OCI-LY3 (cell line): ENCODE measurements at regions not wholly inside any gene's neighbourhood (a gene's known extent, or its start where the extent isn't known, plus 50 kb on each side); places are given as distances from the start of the nearest gene placed in this dataset.

Experiments
- EZH2phosphoT487 ChIP-seq: fragments of 200-600 bp; shearing (Covaris generic); IDR thresholded peaks from 2 replicates; pipeline ENCODE4 v1.6.1; 2018; ENCODE audit warnings: antibody characterized with exemption, mixed run types, low read depth
- TF ChIP-seq, protein P1 (sequence below): fragments of 200-600, 300-600 bp; sonication (generic); IDR thresholded peaks from 2 replicates; pipeline ENCODE4 v1.5.1; 2014; ENCODE audit warnings: antibody characterized with exemption, low read length, low read depth

GRCh38 chr11:80669620-80670019 lies 1228.8 kb upstream of the TENM4 start:
- TF ChIP-seq, protein P1, sequence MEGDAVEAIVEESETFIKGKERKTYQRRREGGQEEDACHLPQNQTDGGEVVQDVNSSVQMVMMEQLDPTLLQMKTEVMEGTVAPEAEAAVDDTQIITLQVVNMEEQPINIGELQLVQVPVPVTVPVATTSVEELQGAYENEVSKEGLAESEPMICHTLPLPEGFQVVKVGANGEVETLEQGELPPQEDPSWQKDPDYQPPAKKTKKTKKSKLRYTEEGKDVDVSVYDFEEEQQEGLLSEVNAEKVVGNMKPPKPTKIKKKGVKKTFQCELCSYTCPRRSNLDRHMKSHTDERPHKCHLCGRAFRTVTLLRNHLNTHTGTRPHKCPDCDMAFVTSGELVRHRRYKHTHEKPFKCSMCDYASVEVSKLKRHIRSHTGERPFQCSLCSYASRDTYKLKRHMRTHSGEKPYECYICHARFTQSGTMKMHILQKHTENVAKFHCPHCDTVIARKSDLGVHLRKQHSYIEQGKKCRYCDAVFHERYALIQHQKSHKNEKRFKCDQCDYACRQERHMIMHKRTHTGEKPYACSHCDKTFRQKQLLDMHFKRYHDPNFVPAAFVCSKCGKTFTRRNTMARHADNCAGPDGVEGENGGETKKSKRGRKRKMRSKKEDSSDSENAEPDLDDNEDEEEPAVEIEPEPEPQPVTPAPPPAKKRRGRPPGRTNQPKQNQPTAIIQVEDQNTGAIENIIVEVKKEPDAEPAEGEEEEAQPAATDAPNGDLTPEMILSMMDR, result no peak
- no peak for TF ChIP-seq EZH2phosphoT487
